D341Med (cell line): ENCODE measurements at regions not wholly inside any gene's neighbourhood (a gene's known extent, or its start where the extent isn't known, plus 50 kb on each side); places are given as distances from the start of the nearest gene placed in this dataset.

ENCODE experiments used
- DNase-seq: peaks from one replicate; pipeline ENCODE4 v3.0.0; 2012; ENCODE audit warnings: low spot score

DNA sequence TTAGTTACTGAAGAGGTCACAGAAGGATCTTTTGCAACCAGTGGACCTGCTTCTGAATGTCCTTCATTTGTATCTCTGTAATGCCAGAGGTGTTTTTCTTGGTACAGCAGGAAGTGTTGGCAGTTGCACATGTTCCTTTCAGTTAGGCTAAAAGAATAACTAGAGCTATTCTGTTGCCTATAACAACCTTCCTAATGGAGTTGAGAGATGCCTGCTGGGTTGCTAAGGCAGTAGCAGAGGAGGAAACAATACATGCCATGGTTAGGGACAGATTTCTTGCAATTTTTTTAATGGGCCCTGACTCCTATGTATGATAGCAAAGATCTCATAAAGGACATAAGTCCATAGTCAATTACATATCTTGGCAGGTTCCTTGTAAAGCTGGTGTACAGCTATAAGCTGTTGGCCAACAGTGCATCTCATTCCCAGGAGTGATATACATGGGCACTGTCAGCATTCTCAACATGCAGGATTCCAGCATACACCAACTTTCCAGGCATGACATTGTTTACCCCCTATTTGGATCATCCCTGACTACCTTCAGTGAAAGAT lies 556.6 kb downstream of the CCER1 start:
- no peak for DNase-seq

GRCh38 chr12:90396556-90396955 lies 558.4 kb downstream of the CCER1 start:
- DNase-seq = no peak

GRCh38 chr12:90393652-90394051 lies 561.3 kb downstream of the CCER1 start:
- DNase-seq = no peak

GRCh38 chr12:90393089-90393488 lies 561.9 kb downstream of the CCER1 start:
- no peak for DNase-seq

DNA sequence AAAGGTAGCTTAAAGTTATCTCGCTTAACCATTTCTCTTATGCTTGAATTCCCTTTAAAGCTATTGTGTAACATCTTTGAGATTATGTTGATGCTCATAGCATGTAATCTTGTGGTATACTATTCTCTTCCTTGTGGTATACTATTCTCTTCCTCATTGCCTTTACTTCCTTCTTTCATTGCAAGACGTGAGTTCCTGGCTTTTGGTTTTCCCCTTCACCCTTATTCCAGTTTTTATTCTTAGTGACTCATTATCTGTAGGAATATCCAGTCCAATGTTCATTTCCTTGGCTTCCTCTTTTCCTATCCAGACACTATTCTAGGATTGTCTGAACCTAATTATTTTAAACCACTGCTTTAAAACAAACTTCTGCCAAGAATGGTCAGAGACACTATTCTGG lies 564.0 kb downstream of the CCER1 start:
- DNase-seq = no peak

DNA sequence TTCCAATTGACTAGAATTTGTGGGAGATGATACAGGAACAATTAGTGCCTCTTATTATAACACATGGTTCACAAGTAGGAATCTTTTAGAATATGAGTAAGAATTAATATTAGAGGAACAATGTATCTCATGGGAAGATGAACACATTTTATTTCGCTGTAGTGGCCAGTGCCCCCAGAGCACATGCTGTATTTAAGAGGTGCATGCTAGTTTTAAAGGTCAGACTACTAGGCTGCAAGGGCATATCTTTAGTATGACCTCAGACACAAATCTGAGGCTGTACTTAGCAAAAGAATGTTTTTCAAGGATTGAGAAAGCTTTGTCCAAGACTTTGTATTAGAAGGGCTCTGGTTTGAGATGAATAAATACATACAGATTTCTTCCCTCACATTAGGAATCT lies 586.9 kb downstream of the CCER1 start:
- no peak for DNase-seq

GRCh38 chr12:90366286-90366685 lies 588.7 kb downstream of the CCER1 start:
- DNase-seq = no peak

DNA sequence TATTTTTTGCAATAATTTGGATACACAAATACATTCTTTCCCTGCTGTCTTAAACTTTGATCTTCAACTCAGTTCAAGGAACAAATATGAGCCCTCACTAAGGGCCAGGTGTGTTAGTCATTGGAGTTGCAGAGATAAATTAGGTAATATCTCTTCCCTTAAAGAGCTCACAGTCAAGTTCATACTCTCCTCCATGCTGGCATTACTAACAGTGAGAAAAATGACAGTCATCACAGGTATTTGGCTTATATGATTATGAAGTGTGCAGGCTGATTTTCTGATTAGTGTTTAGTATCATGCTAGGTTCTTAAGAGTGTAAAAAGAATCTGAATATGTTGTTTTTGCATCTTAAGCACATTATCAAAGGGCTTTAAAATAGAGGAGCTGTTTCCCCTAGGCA lies 594.7 kb downstream of the CCER1 start:
- no peak for DNase-seq

- DNase-seq = peak; percentile 49
These were observed 599.1 kb downstream of the CCER1 start for GRCh38 chr12:90355711-90356355.

- no peak for DNase-seq
These were observed 611.0 kb downstream of the CCER1 start for GRCh38 chr12:90343966-90344365.

DNA sequence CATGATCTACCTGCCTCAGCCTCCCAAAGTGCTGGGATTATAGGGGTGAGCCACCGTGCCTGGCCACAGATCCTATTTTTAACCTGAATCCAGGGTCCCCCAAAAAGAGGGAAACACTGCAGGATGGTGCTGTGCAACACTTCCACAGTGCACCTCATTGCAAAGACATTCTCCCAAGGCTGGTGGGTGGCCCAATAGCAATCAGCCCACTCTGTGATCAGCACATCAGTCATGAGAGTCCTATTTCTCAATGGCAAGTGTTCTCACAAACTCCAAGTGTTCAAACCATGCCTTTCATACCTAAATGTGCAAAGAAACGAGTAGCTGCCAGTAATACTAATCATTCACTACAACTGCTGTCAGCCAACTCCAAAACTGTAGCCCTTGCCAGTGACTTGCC lies 612.9 kb downstream of the CCER1 start:
- no peak for DNase-seq

DNA sequence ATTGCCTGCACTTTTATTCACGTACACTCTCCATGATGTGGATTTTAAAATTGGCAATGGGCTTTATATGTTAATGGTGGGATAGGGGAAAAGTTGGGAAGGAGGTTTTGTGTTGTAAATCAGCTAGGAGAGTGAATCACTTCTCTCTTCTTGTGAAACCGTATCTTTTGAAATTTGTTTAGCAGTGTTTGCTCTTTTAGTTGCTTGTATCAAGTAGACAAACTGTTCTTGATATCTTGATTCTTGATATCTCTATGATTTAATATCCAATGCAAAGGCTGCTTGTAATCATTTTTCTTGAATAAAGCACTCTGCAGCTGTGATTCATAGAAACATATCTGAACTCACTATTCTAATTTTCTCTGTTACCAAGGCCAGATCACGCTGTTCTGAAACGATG lies 615.1 kb downstream of the CCER1 start:
- DNase-seq = no peak

DNA sequence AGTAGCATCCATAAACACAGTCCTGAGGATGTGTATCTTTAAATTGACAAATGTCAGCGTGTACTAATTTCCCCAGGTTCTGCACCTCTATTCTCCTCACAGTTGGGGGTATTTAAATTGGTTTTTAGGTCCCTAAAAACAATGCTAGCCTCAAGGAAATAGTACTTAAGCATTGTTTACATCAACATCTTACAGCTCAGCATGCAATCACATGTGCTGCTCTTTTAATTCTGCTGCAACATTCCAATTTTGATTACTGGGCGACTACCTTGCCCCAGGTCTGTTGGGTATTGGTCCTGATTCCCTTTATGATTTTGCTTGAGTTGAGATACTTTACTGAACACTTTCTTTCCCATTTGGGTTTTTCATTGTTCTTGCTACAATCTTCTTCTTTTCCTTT lies 616.6 kb downstream of the CCER1 start:
- DNase-seq = no peak

DNA sequence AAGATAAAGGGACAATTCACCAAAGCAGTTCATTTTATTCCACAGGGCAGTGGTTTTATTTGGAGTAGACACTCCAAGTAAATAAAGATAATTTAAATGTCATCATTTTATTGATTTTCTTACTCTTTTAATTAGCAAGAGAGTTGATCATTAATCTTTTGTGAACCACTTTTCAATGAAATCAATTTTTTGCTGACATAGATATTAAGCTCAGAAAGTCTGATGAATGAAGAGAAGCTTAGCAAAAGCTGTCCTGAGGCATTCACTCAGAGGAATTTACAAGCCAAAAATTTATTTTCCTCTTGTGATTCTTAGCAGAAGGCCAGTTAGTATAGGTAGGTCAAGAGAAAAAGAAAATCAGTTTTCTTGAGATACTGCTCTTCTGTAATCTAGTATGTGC lies 618.0 kb downstream of the CCER1 start:
- no peak for DNase-seq

- DNase-seq = no peak
These were observed 619.4 kb downstream of the CCER1 start for GRCh38 chr12:90335566-90335965.

GRCh38 chr12:90333939-90334338 lies 621.0 kb downstream of the CCER1 start:
- no peak for DNase-seq

GRCh38 chr12:90333424-90333823 lies 621.6 kb downstream of the CCER1 start:
- DNase-seq = no peak

- no peak for DNase-seq
These were observed 623.2 kb downstream of the CCER1 start for GRCh38 chr12:90331821-90332220.

GRCh38 chr12:90331262-90331661 lies 622.6 kb upstream of the ATP2B1 start:
- no peak for DNase-seq

- DNase-seq = no peak
These were observed 619.4 kb upstream of the ATP2B1 start for GRCh38 chr12:90327793-90328743.

DNA sequence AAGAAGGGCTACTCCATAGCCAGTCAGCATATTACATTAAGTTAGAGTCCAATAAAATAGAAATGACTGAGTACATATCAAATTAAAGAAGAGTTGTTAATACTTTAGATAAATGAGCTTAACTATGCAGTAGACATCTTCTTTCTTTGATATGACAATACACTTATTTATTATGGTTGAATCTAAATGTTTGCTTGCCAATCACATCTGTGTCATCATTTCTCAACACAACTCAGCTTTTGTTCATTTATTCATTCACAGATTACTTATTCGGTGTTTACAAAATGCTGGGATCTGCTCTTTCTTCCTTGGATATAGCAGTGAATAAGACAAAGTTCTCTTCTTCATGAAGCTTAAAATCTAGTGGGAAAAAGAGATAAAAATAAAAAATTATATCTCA lies 614.6 kb upstream of the ATP2B1 start:
- no peak for DNase-seq

DNA sequence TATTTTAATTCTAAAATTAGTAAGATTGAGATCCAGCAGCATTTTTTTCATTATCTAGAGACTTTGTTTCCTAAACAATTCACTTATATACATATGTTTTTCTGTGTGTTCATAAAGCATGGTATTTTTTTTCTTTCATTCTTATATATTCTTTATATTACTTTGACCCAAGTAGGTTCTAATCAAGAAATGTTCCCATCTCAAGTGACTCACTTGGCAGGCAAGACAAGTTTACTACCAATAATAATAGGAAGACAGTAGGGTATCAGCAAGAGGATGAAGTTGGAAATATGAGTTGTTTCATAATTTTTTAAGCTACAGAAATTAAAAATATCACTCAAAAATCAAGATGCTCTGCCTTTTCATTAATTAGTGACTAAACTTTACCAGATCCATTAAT lies 613.4 kb upstream of the ATP2B1 start:
- DNase-seq = no peak

DNA sequence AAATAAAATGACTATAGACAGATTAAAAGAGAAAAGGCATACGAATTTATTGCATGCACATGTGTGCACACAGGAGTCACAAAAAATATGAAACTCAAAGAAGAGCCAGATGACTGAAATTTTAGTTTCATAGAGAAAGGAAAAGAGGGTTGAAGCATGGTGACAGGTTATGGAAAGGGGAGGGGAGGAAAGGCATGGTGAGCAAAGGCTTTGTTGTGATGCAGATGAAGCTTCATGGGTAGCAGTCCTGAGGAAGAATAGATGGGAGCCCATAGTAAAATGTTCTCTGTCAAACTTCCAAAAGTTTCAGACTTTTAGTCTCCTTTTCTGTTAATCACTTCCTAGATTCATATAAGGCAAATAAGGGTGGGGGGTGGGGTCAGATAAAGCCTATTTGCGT lies 612.7 kb upstream of the ATP2B1 start:
- no peak for DNase-seq
